Left ventricle myocardium inferior (tissue), 1 donor: ENCODE measurements at regions not wholly inside any gene's neighbourhood (a gene's known extent, or its start where the extent isn't known, plus 50 kb on each side); places are given as distances from the start of the nearest gene placed in this dataset.

Experiments
- DNase-seq: peaks from one replicate; pipeline ENCODE4 v3.0.0-alpha.2; 2020
- H3K27ac ChIP-seq: fragments of 200-600 bp; replicated peaks from 2 replicates; pipeline ENCODE4 v1.8.0; 2021
- H3K27me3 ChIP-seq: fragments of 200-600 bp; 2 replicates; pipeline ENCODE4 v1.8.0; 2021; ENCODE audit warnings: low read depth
- H3K36me3 ChIP-seq: fragments of 200-600 bp; 2 replicates; pipeline ENCODE4 v1.8.0; 2021
- H3K4me1 ChIP-seq: fragments of 200-600 bp; 2 replicates; pipeline ENCODE4 v1.8.0; 2021
- H3K4me3 ChIP-seq: fragments of 200-600 bp; 2 replicates; pipeline ENCODE4 v1.8.0; 2021; ENCODE audit warnings: mild to moderate bottlenecking, moderate library complexity
- H3K9me3 ChIP-seq: fragments of 200-600 bp; replicated peaks from 2 replicates; pipeline ENCODE4 v1.8.0; 2021
- CTCF ChIP-seq: fragments of 200-600 bp; IDR thresholded peaks from 2 replicates; pipeline ENCODE4 v1.8.0; 2021; ENCODE audit warnings: antibody characterized with exemption, mild to moderate bottlenecking, borderline replicate concordance
- intact Hi-C: fragments of 100-400 bp; cut with micrococcal nuclease; formaldehyde crosslinking; loops from one replicate; pipeline ENCODE4 v1.11.0; 2022
- donor health status: DM: no; HTN: yes; CAD: no; lungs with severe emphysema.

DNA sequence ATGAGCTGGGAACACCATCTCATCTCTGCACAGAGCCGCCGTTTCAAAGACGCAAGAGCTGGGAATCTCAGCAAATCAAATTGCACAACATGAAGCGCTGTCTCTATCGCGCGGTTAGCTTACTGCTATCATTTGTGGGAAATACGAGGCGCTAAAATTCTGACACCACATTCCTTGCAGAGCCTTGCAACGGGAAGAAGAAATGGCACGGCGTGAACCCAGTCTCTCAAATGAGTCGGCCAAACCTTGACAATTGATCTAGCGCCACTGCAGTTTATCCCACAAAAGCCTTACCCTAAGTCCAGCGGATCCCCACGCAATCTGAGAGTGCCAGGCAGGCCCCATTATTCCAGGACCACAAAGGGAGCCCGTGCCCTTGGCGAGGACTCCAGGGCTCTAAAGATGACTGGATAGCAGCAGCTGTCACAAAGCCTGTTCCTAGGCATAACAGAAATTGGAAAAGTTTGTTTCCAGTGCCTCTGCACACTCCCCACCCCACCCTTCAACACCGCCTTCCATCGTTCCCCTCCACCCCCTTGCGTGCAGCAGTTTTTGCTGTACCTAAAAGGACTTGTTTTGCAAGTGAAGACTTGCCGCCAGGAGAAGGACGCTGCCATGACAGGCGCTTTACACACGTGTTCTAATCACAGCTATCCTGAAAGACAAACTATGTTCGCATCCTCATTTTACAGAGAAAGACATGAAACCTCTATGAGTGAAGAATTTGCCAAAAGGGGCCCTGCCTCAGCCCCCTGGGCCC lies 252.4 kb downstream of the EIPR1 start:
- Histone ChIP-seq H3K36me3 (no peaks in the 10 kb centered on the region), H3K27me3 (peaks cover 18% of the 10 kb centered on the region), H3K9me3 (peaks cover 11% of the 10 kb centered on the region), H3K4me3 (no peak overlapping the region), H3K27ac (no peak overlapping the region), H3K4me1 (peaks cover 12% of the 10 kb centered on the region)
- no peak for DNase-seq
- no peak for TF ChIP-seq CTCF
- intact Hi-C loops: no loop called here

GRCh38 chr2:3122525-3122924 lies 255.1 kb downstream of the EIPR1 start:
- H3K27ac ChIP-seq: no peak overlapping the region
- H3K9me3 ChIP-seq: peaks cover 13% of the 10 kb centered on the region
- peaks cover 11% of the 10 kb centered on the region for H3K27me3 ChIP-seq
- DNase-seq: no peak
- no peak for TF ChIP-seq CTCF
- intact Hi-C loops: no loop called here
- H3K4me3 ChIP-seq: no peak overlapping the region
- H3K4me1 ChIP-seq: peaks cover 7% of the 10 kb centered on the region
- H3K36me3 ChIP-seq: no peaks in the 10 kb centered on the region

DNA sequence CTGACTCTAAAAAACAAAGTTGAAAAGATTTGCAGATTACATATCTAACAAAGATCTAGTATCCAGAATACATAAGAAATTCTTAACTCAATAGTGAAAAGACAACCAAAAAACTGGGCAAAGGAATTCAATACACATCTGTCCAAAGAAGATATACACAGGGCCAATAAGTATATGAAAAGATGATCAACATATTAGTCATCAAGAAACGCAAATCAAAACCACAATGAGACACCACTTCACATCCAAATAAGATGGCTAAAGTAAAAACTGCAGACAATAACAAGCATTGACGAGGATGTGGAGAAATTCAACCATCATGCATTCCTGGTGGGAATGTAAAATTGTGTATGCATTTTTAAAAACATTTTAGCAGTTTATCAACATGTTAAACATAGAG lies 256.0 kb downstream of the EIPR1 start:
- Histone ChIP-seq H3K36me3 (no peaks in the 10 kb centered on the region), H3K4me1 (no peaks in the 10 kb centered on the region), H3K9me3 (peaks cover 13% of the 10 kb centered on the region), H3K4me3 (no peak overlapping the region), H3K27ac (no peak overlapping the region), H3K27me3 (peaks cover 11% of the 10 kb centered on the region)
- no peak for DNase-seq
- TF ChIP-seq CTCF: no peak
- intact Hi-C loops: no loop called here

GRCh38 chr2:3117650-3118216 lies 259.9 kb downstream of the EIPR1 start:
- H3K36me3 ChIP-seq: no peaks in the 10 kb centered on the region
- H3K9me3 ChIP-seq: peaks cover 13% of the 10 kb centered on the region
- TF ChIP-seq CTCF: no peak
- H3K27ac ChIP-seq: no peak overlapping the region
- no peak for DNase-seq
- H3K27me3 ChIP-seq: peaks cover 26% of the 10 kb centered on the region
- intact Hi-C loops: no loop called here
- H3K4me1 ChIP-seq: no peaks in the 10 kb centered on the region
- no peak overlapping the region for H3K4me3 ChIP-seq

- H3K4me1 ChIP-seq: no peaks in the 10 kb centered on the region
- H3K36me3 ChIP-seq: no peaks in the 10 kb centered on the region
- no peak for TF ChIP-seq CTCF
- H3K9me3 ChIP-seq: peaks cover 10% of the 10 kb centered on the region
- H3K4me3 ChIP-seq: no peak overlapping the region
- H3K27ac ChIP-seq: no peak overlapping the region
- intact Hi-C loops: no loop called here
- DNase-seq: no peak
- H3K27me3 ChIP-seq: peaks cover 26% of the 10 kb centered on the region
These were observed 261.2 kb downstream of the EIPR1 start for GRCh38 chr2:3116371-3116770.
